Gastroesophageal sphincter (tissue), 4 donors: ENCODE measurements at regions not wholly inside any gene's neighbourhood (a gene's known extent, or its start where the extent isn't known, plus 50 kb on each side); places are given as distances from the start of the nearest gene placed in this dataset.

ENCODE experiments used
- ATAC-seq: fragments of 150-250 bp; one replicate; pipeline ENCODE4 v1.9.1; 2016; ENCODE audit warnings: mild to moderate bottlenecking, moderate library complexity
- H3K27ac ChIP-seq, 4 donors: fragments of 200-600 bp; sonication (generic) in 3 of 4; 1 replicate in 3 of 4; 2 replicates in 1 of 4; pipeline ENCODE4 v1.5.1; 2016 to 2019
- H3K27me3 ChIP-seq: fragments of 200-600 bp; sonication (generic); one replicate; pipeline ENCODE4 v1.5.1; 2019
- H3K36me3 ChIP-seq, 2 donors: fragments of 200-600 bp; sonication (generic); one replicate each; pipeline ENCODE4 v1.5.1; 2019; ENCODE audit warnings: control low read depth in 1 of 2
- H3K4me1 ChIP-seq, 3 donors: fragments of 200-600 bp; sonication (generic); 1 replicate in 2 of 3; 2 replicates in 1 of 3; pipeline ENCODE4 v1.5.1; 2016 to 2019; ENCODE audit warnings: control low read depth in 2 of 3
- H3K4me3 ChIP-seq, 2 donors: fragments of 200-600 bp; sonication (generic); one replicate each; pipeline ENCODE4 v1.5.1; 2019; ENCODE audit warnings: mild to moderate bottlenecking in 1 of 2, moderate library complexity in 1 of 2
- H3K9me3 ChIP-seq, 3 donors: fragments of 200-600 bp; sonication (generic); one replicate each; pipeline ENCODE4 v1.5.1; 2017 to 2019; ENCODE audit warnings: control low read depth in 2 of 3
- CTCF ChIP-seq, 4 experiments: fragments of 200-600 bp in 2 of 4; fragments of 450-650 bp in 2 of 4; sonication (generic) in 1 of 4; IDR thresholded peaks; one replicate each; pipeline ENCODE4 v1.5.1; 2017 to 2019; ENCODE audit warnings: antibody characterized with exemption in 4 of 4, mild to moderate bottlenecking in 2 of 4, moderate library complexity in 2 of 4
- EP300 ChIP-seq: sonication (generic); formaldehyde crosslinking; IDR thresholded peaks from one replicate; pipeline ENCODE4 v1.6.1; 2017; ENCODE audit warnings: antibody characterized with exemption, mild to moderate bottlenecking
- POLR2A ChIP-seq, 2 donors: fragments of 450-650 bp; IDR thresholded peaks; one replicate each; pipeline ENCODE4 v1.6.1; 2017; ENCODE audit warnings: antibody characterized with exemption in 2 of 2, mild to moderate bottlenecking in 2 of 2, moderate library complexity in 1 of 2
- POLR2AphosphoS5 ChIP-seq: sonication (generic); formaldehyde crosslinking; IDR thresholded peaks from one replicate; pipeline ENCODE4 v1.6.1; 2017; ENCODE audit warnings: antibody characterized with exemption
- WGBS, 2 donors: methylation state at CpG; one replicate each; pipeline ENCODE4 v1.1.5; 2018; ENCODE audit warnings: low coverage in 1 of 2; 5-methylcytosine and 5-hydroxymethylcytosine counted together

DNA sequence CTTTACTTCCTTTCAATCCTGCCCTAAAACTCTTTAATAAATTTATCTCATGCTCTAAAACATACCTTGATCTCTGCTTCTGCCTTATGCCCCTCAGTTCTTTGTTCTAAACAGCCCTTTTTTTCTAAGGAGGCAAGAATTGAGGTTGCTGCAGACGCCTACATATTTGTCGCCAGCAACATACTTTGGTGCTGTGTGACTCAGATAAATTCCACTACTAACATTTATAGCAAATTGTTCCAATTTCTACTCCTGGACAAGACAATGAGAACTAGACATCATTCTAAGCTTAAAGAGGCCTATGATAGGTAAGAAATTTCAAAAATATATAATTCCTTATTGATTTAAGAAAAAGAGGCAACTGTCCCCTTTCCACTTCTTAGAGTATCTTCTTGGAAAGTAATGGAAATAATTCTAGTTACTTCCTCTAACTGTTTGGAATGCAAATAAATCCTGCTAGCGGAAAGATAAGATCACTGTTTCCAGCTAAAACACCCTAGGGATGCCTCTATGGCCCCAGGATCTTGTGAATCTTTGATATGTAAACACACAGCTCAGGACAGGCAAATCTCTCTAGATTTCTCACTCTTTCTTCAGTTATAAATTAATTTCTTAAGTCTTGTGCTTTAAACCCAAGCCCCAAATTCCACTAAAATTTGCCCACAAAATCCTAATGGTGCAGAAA, 869.1 kb downstream of the KCNT2 start:
- Histone ChIP-seq H3K9me3 (no peaks in the 10 kb centered on the region), H3K4me3 (no peak overlapping the region), H3K36me3 (no peaks in the 10 kb centered on the region), H3K4me1 (no peaks in the 10 kb centered on the region), H3K27me3 (no peaks in the 10 kb centered on the region), H3K27ac (no peak overlapping the region)
- ATAC-seq, result no peak
- WGBS, 2 donors, result 57 to 65% methylated on average over 3 of the region's 3 CpGs
- no peak for TF ChIP-seq POLR2A (IDR thresholded peaks at IDR 0.05)
- no peak for TF ChIP-seq EP300

DNA sequence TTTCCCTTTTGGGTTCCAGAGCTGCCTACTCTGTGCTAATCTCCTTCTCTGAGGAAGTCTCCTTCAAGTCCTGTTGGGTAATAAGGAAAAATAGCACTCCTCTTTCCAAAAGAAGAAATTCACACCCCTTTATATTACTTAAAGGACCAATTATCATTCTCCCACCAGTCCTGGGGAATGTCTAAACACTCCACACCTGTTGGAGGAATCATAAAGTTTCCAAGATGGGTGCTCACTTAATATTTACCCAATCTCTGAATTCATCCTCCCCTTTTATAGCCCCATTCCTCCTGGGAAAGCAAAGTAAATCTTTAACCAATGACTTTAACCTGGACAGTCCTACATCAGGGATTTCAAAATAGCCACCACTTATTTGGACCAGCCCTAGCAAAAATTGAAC, 873.1 kb downstream of the KCNT2 start:
- Histone ChIP-seq H3K36me3 (no peaks in the 10 kb centered on the region), H3K27me3 (no peaks in the 10 kb centered on the region), H3K4me1 (no peaks in the 10 kb centered on the region), H3K27ac (no peak overlapping the region), H3K9me3 (no peaks in the 10 kb centered on the region), H3K4me3 (no peak overlapping the region)
- ATAC-seq, result no peak
- TF ChIP-seq EP300 (no peak), CTCF (IDR thresholded peaks at IDR 0.05) (no peak), POLR2AphosphoS5 (no peak), POLR2A (IDR thresholded peaks at IDR 0.05) (no peak)

DNA sequence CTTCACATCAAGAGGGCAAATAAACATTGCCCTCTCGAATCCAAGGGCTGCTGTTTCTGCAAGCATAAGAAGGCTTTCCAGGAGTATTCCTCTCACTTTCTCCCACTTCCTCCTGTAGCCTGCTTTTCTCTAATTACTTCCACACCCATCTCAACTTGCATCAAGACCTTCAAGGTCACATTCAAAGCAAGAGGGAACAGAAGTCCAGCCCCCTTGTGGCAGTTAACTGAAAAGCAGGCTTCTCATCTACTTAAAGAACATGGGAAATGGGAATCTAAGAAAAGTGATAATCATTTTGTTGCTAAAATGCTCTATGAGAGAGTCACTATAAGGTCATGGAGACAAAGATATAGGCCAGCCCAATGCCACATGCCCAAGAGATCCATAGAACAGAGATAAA, 874.4 kb downstream of the KCNT2 start:
- Histone ChIP-seq H3K9me3 (no peaks in the 10 kb centered on the region), H3K36me3 (no peaks in the 10 kb centered on the region), H3K4me3 (no peak overlapping the region), H3K27me3 (no peaks in the 10 kb centered on the region), H3K4me1 (no peaks in the 10 kb centered on the region), H3K27ac (no peak overlapping the region)
- 67 to 83% methylated on average over 1 of the region's 1 CpG for WGBS, 2 donors
- ATAC-seq, result no peak
- no peak for TF ChIP-seq CTCF (IDR thresholded peaks at IDR 0.05)
- TF ChIP-seq EP300, result no peak
- no peak for TF ChIP-seq POLR2AphosphoS5
- TF ChIP-seq POLR2A (IDR thresholded peaks at IDR 0.05), result no peak

- TF ChIP-seq EP300 (no peak), CTCF (IDR thresholded peaks at IDR 0.05) (no peak), POLR2A (IDR thresholded peaks at IDR 0.05) (no peak), POLR2AphosphoS5 (no peak)
- Histone ChIP-seq H3K9me3 (no peaks in the 10 kb centered on the region), H3K27me3 (no peaks in the 10 kb centered on the region), H3K36me3 (no peaks in the 10 kb centered on the region), H3K4me1 (no peaks in the 10 kb centered on the region), H3K27ac (no peak overlapping the region), H3K4me3 (no peak overlapping the region)
- ATAC-seq, result no peak
- WGBS, 2 donors, result 69 to 73% methylated on average over 4 of the region's 4 CpGs
Measured at GRCh38 chr1:195733408-195733807, 874.8 kb downstream of the KCNT2 start.

DNA sequence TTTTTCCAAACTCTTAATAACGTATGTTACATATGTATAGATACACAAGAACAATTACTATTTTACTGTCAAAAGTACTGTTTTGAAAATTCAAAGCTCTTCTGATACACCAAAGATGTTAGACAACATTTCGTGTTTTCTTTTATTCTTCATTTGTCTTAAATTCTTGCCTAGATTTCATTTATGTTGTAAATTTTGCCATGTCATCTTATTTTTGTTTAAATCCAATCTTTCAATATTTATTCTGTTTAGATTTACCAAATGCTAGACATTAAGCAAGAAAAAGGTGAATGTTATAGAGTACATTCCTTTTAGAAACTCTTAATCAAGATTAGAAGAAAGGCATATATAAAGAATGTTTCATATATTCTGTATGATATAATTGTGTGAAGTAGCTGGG, 876.9 kb downstream of the KCNT2 start:
- H3K4me3 ChIP-seq, result no peak overlapping the region
- H3K27ac ChIP-seq, result no peak overlapping the region
- WGBS, 2 donors, result 77 to 79% methylated on average over 2 of the region's 2 CpGs
- H3K27me3 ChIP-seq, result no peaks in the 10 kb centered on the region
- no peaks in the 10 kb centered on the region for H3K9me3 ChIP-seq
- TF ChIP-seq CTCF (IDR thresholded peaks at IDR 0.05), result no peak
- no peak for TF ChIP-seq EP300
- TF ChIP-seq POLR2AphosphoS5, result no peak
- no peak for TF ChIP-seq POLR2A (IDR thresholded peaks at IDR 0.05)
- no peaks in the 10 kb centered on the region for H3K36me3 ChIP-seq
- ATAC-seq, result no peak
- no peaks in the 10 kb centered on the region for H3K4me1 ChIP-seq
